B cell (primary cell): ENCODE measurements at regions not wholly inside any gene's neighbourhood (a gene's known extent, or its start where the extent isn't known, plus 50 kb on each side); places are given as distances from the start of the nearest gene placed in this dataset.

Experiments used
- ATAC-seq: fragments of 200-7000 bp; cut with Tn5 transposase; one replicate; pipeline ENCODE4 v1.10.0; 2021; ENCODE audit warnings: low read depth, mild to moderate bottlenecking, moderate number of reproducible peaks, moderate library complexity
- CTCF ChIA-PET: fragments of 350-600 bp; sonication (Branson Sonifier 250); formaldehyde crosslinking; loops from one replicate; lab custom pipeline; 2021; ENCODE audit warnings: antibody characterized with exemption, inconsistent platforms; lab: Charles Lee
- POLR2A ChIA-PET: fragments of 350-600 bp; sonication (Branson Sonifier 250); formaldehyde crosslinking; loops from one replicate; lab custom pipeline; 2021; ENCODE audit warnings: antibody characterized with exemption; lab: Charles Lee
- DNase-seq: peaks from one replicate; pipeline ENCODE4 v3.0.0; 2013
- H2AFZ ChIP-seq: 2 replicates; pipeline ENCODE4 v1.6.1; 2012; ENCODE audit warnings: mild to moderate bottlenecking, low read depth, low read length; ENCODE audit not compliant: insufficient read depth, poor library complexity, severe bottlenecking
- H3K27ac ChIP-seq, 2 donors: 1 replicate in 1 of 2; 2 replicates in 1 of 2; pipeline ENCODE4 v1.5.1; 2012 to 2013; ENCODE audit warnings: low read length in 2 of 2, mild to moderate bottlenecking in 2 of 2, moderate library complexity in 1 of 2
- H3K27me3 ChIP-seq, 4 experiments: fragments of 200-600 bp in 1 of 4; sonication (generic) in 1 of 4; replicated peaks in 1 of 4; 1 replicate in 2 of 4; 2 replicates in 2 of 4; pipeline versions ENCODE4 v1.6.1 to v1.7.0; 2013 to 2016; ENCODE audit warnings: low read length in 3 of 4, mild to moderate bottlenecking in 2 of 4, mixed read lengths in 1 of 4, moderate library complexity in 1 of 4; ENCODE audit not compliant: insufficient read depth in 4 of 4, control insufficient read depth in 3 of 4; ENCODE audit errors: control extremely low read depth in 1 of 4
- H3K36me3 ChIP-seq, 2 experiments: replicated peaks in 1 of 2; 1 replicate in 1 of 2; 2 replicates in 1 of 2; pipeline versions ENCODE4 v1.6.1 to v1.7.1; 2013; ENCODE audit warnings: low read length in 1 of 2; ENCODE audit not compliant: insufficient read depth in 2 of 2, control insufficient read depth in 1 of 2; ENCODE audit errors: control extremely low read depth in 1 of 2, extremely low read depth in 1 of 2
- H3K4me1 ChIP-seq, 2 donors: fragments of 200-600 bp in 1 of 2; sonication (generic) in 1 of 2; 1 replicate in 1 of 2; 2 replicates in 1 of 2; pipeline versions ENCODE4 v1.5.1 to v1.6.1; 2013 to 2017; ENCODE audit warnings: low read length in 2 of 2; ENCODE audit not compliant: control insufficient read depth in 2 of 2, insufficient read depth in 2 of 2
- H3K4me2 ChIP-seq: replicated peaks from 2 replicates; pipeline ENCODE3; 2012; ENCODE audit warnings: mild to moderate bottlenecking, low read depth, low read length; ENCODE audit not compliant: poor library complexity, severe bottlenecking
- H3K4me3 ChIP-seq, 5 experiments: fragments of 200-600 bp in 1 of 5; sonication (generic) in 1 of 5; 1 replicate in 3 of 5; 2 replicates in 2 of 5; pipeline versions ENCODE4 v1.5.1 to v1.7.0; 2011 to 2016; ENCODE audit warnings: low read length in 4 of 5, mild to moderate bottlenecking in 4 of 5, low read depth in 2 of 5, control low read depth in 1 of 5, moderate library complexity in 1 of 5; ENCODE audit not compliant: insufficient read depth in 1 of 5; ENCODE audit errors: control extremely low read depth in 1 of 5, extremely low read depth in 1 of 5
- H3K79me2 ChIP-seq: fragments of 200-600 bp; sonication (generic); one replicate; pipeline ENCODE4 v1.6.0; 2016; ENCODE audit warnings: low read length; ENCODE audit not compliant: control insufficient read depth, insufficient read depth
- H3K9ac ChIP-seq: fragments of 200-600 bp; sonication (generic); 2 replicates; pipeline ENCODE4 v1.6.1; 2017; ENCODE audit warnings: mild to moderate bottlenecking, low read length, moderate library complexity
- H3K9me3 ChIP-seq, 3 donors: one replicate each; pipeline versions ENCODE4 v1.6.1 to v1.7.1; 2013; ENCODE audit warnings: low read length in 2 of 3; ENCODE audit not compliant: control insufficient read depth in 2 of 3, insufficient read depth in 1 of 3; ENCODE audit errors: control extremely low read depth in 1 of 3
- H4K20me1 ChIP-seq: 2 replicates; pipeline ENCODE4 v1.6.0; 2012; ENCODE audit warnings: mild to moderate bottlenecking, low read length; ENCODE audit not compliant: insufficient read depth, control insufficient read depth, poor library complexity, severe bottlenecking
- H3K27ac Mint-ChIP-seq: one replicate; pipeline ENCODE4 v1.8.0; 2021; ENCODE audit warnings: mixed read lengths
- H3K27me3 Mint-ChIP-seq: one replicate; pipeline ENCODE4 v1.8.0; 2021; ENCODE audit warnings: mixed read lengths
- H3K4me1 Mint-ChIP-seq: one replicate; pipeline ENCODE4 v1.8.0; 2021; ENCODE audit warnings: mixed read lengths
- H3K4me3 Mint-ChIP-seq: one replicate; pipeline ENCODE4 v1.8.0; 2021; ENCODE audit warnings: mixed read lengths
- H3K9me3 Mint-ChIP-seq: one replicate; pipeline ENCODE4 v1.8.0; 2022; ENCODE audit warnings: mixed read lengths; ENCODE audit not compliant: insufficient read depth
- EZH2 ChIP-seq: IDR thresholded peaks from 2 replicates; pipeline ENCODE4 v1.6.1; 2012; ENCODE audit warnings: borderline replicate concordance, low read depth, mild to moderate bottlenecking, moderate library complexity, low read length; ENCODE audit not compliant: insufficient read depth, poor library complexity, severe bottlenecking
- WGBS: methylation state at CpG from one replicate; pipeline ENCODE4 v1.1.5; 2013; ENCODE audit warnings: missing lambda C conversion rate; ENCODE audit not compliant: insufficient coverage; 5-methylcytosine and 5-hydroxymethylcytosine counted together
- intact Hi-C: fragments of 100-400 bp; cut with micrococcal nuclease; formaldehyde crosslinking; loops from one replicate; pipeline ENCODE4 v1.10.0; 2022
- TF ChIP-seq, protein P1 (sequence below): fragments of 200-600 bp; IDR thresholded peaks from one replicate; pipeline ENCODE4 v1.8.0; 2022; ENCODE audit warnings: antibody characterized with exemption, mild to moderate bottlenecking

GRCh38 chr2:35821675-35822074 is 533.9 kb upstream of the CRIM1 start:
- no peaks in the 10 kb centered on the region for H3K36me3 ChIP-seq
- Mint-ChIP-seq H3K27me3 (no peaks in the 10 kb centered on the region), H3K4me3 (no peak overlapping the region), H3K9me3 (no peaks in the 10 kb centered on the region), H3K27ac (no peak overlapping the region), H3K4me1 (no peaks in the 10 kb centered on the region)
- TF ChIP-seq EZH2 = no peak
- TF ChIP-seq, protein P1, sequence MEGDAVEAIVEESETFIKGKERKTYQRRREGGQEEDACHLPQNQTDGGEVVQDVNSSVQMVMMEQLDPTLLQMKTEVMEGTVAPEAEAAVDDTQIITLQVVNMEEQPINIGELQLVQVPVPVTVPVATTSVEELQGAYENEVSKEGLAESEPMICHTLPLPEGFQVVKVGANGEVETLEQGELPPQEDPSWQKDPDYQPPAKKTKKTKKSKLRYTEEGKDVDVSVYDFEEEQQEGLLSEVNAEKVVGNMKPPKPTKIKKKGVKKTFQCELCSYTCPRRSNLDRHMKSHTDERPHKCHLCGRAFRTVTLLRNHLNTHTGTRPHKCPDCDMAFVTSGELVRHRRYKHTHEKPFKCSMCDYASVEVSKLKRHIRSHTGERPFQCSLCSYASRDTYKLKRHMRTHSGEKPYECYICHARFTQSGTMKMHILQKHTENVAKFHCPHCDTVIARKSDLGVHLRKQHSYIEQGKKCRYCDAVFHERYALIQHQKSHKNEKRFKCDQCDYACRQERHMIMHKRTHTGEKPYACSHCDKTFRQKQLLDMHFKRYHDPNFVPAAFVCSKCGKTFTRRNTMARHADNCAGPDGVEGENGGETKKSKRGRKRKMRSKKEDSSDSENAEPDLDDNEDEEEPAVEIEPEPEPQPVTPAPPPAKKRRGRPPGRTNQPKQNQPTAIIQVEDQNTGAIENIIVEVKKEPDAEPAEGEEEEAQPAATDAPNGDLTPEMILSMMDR = no peak
- no peaks in the 10 kb centered on the region for H3K4me1 ChIP-seq
- H2AFZ ChIP-seq = no peak overlapping the region
- POLR2A ChIA-PET = no interaction called here
- no peaks in the 10 kb centered on the region for H3K9me3 ChIP-seq
- H3K9ac ChIP-seq = no peak overlapping the region
- DNase-seq (no peak), ATAC-seq (no peak)
- intact Hi-C loops = no loop called here
- H3K27ac ChIP-seq = no peak overlapping the region
- CTCF ChIA-PET = no interaction called here
- no peaks in the 10 kb centered on the region for H3K79me2 ChIP-seq
- H3K4me2 ChIP-seq = no peak overlapping the region
- H3K27me3 ChIP-seq = no peaks in the 10 kb centered on the region
- 57% methylated on average over 2 of the region's 2 CpGs for WGBS
- no peak overlapping the region for H3K4me3 ChIP-seq
- H4K20me1 ChIP-seq = no peaks in the 10 kb centered on the region

GRCh38 chr2:35820391-35820790 is 535.2 kb upstream of the CRIM1 start:
- WGBS = no CpG with 5 or more reads among the region's 2 CpGs
- Histone ChIP-seq H3K27ac (no peak overlapping the region), H3K79me2 (no peaks in the 10 kb centered on the region), H4K20me1 (no peaks in the 10 kb centered on the region), H3K4me2 (no peak overlapping the region), H2AFZ (no peak overlapping the region), H3K9ac (no peak overlapping the region), H3K27me3 (no peaks in the 10 kb centered on the region), H3K9me3 (no peaks in the 10 kb centered on the region), H3K4me1 (no peaks in the 10 kb centered on the region), H3K36me3 (no peaks in the 10 kb centered on the region), H3K4me3 (no peak overlapping the region)
- Mint-ChIP-seq H3K27ac (no peak overlapping the region), H3K4me3 (no peak overlapping the region), H3K4me1 (no peaks in the 10 kb centered on the region), H3K9me3 (peaks cover 4% of the 10 kb centered on the region), H3K27me3 (no peaks in the 10 kb centered on the region)
- no peak for DNase-seq
- ChIA-PET POLR2A (no interaction called here), CTCF (no interaction called here)
- intact Hi-C loops = no loop called here
- TF ChIP-seq EZH2 = no peak
- TF ChIP-seq, protein P1 = no peak
- no peak for ATAC-seq
